Central memory CD8-positive, alpha-beta T cell (primary cell): ENCODE measurements at regions not wholly inside any gene's neighbourhood (a gene's known extent, or its start where the extent isn't known, plus 50 kb on each side); places are given as distances from the start of the nearest gene placed in this dataset.
"Not testable (repeated sequence)": the region's sequence is repeated elsewhere in the genome, so short reads cannot be mapped to it uniquely, and the experiment has no call there.

Experiments used
- ATAC-seq: fragments of 150-1000 bp; cut with Tn5 transposase; replicated peaks from 2 replicates; pipeline ENCODE4 v1.10.0; 2022; ENCODE audit warnings: mild to moderate bottlenecking, moderate FRiP score, moderate number of reproducible peaks; ENCODE audit not compliant: poor library complexity, severe bottlenecking; ENCODE audit errors: extremely low read depth
- DNase-seq, 2 donors: peaks; one replicate each; pipeline ENCODE4 v3.0.0; 2021; ENCODE audit warnings: low spot score in 2 of 2
- H3K27ac Mint-ChIP-seq: one replicate; pipeline ENCODE4 v1.8.0; 2022; ENCODE audit warnings: low read depth, mild to moderate bottlenecking, moderate library complexity, mixed read lengths
- H3K27me3 Mint-ChIP-seq: one replicate; pipeline ENCODE4 v1.8.0; 2022; ENCODE audit warnings: mixed read lengths
- H3K36me3 Mint-ChIP-seq: one replicate; pipeline ENCODE4 v1.8.0; 2022; ENCODE audit warnings: mild to moderate bottlenecking, moderate library complexity, mixed read lengths; ENCODE audit not compliant: insufficient read depth
- H3K4me1 Mint-ChIP-seq: one replicate; pipeline ENCODE4 v1.8.0; 2022; ENCODE audit warnings: mixed read lengths
- H3K4me3 Mint-ChIP-seq: one replicate; pipeline ENCODE4 v1.8.0; 2022; ENCODE audit warnings: mild to moderate bottlenecking, moderate library complexity, mixed read lengths
- H3K9me3 Mint-ChIP-seq: one replicate; pipeline ENCODE4 v1.8.0; 2022; ENCODE audit warnings: mixed read lengths

DNA sequence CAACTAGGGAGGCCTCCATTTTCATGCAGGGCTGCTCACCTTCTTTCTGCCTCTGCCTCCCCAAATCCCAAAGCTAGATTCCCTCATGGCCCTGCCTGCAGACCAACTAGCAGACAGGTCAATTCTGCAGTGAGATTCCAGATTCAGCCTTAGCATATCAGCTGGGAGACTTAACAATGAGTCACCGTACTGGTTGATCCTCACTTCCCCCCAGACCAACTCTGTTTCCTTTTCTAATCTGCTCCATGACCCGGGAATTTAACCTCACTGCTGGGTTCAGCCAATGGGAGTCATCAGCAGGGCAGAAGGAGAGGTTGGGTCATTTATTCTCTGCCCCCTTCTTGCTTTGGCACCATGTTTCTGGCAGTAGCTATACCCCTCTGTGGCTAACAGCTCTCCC is 140.6 kb upstream of the GRIK3 start:
- Mint-ChIP-seq H3K27me3 (peaks cover 62% of the 10 kb centered on the region), H3K4me3 (no peak overlapping the region), H3K36me3 (no peaks in the 10 kb centered on the region), H3K27ac (no peak overlapping the region), H3K4me1 (no peaks in the 10 kb centered on the region), H3K9me3 (no peaks in the 10 kb centered on the region)
- DNase-seq (no peak), ATAC-seq (no peak)

DNA sequence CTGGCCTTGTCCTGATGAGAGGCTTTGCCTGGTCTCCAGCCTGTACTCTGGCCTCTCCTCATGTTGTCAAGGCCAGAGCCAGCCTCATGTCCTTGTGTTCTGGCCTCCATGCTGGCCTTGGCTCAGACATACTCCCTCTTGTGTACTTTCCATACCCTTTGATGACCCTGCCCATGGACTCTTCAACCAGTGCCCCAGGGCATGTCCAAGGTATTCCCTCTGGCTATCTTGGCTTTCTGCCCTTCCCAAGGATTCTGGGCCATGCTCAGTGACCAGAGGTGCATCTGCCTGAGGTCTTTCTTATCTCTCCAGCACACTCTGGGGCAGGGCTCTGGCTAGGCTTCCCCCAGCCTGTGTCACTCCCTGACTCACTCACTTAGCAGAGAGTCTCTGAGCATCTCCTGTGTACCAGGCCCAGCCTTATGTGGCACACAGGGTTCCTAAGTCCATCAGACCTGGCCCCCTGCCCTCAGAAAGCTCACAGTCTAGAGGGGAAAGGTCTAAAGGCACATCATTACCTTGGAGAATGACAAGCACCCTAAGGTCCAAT is 141.4 kb upstream of the GRIK3 start:
- Mint-ChIP-seq H3K27ac (no peak overlapping the region), H3K9me3 (no peaks in the 10 kb centered on the region), H3K4me1 (no peaks in the 10 kb centered on the region), H3K4me3 (no peak overlapping the region), H3K36me3 (no peaks in the 10 kb centered on the region), H3K27me3 (peaks cover 63% of the 10 kb centered on the region)
- ATAC-seq = no peak
- no peak for DNase-seq

DNA sequence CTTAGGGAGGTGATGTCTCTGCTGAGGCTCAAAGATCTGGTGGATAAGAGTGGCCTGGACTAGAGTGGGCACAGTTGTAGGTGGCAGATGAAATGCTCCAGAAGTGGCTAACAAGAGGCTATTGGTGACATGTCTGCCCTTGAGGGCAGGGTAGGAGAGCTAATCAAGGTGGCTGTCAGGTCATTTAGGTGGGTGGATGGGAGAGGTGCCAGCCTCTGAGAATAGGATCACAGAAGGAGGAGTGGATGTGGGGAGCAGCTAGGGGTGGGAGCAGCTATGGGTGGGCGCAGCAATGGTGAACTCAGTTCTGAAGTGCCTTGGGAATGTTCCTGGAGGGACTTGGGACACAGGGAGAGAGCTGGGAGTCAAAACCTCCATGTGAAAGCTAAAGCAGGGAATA is 142.0 kb upstream of the GRIK3 start:
- peaks cover 68% of the 10 kb centered on the region for H3K27me3 Mint-ChIP-seq

DNA sequence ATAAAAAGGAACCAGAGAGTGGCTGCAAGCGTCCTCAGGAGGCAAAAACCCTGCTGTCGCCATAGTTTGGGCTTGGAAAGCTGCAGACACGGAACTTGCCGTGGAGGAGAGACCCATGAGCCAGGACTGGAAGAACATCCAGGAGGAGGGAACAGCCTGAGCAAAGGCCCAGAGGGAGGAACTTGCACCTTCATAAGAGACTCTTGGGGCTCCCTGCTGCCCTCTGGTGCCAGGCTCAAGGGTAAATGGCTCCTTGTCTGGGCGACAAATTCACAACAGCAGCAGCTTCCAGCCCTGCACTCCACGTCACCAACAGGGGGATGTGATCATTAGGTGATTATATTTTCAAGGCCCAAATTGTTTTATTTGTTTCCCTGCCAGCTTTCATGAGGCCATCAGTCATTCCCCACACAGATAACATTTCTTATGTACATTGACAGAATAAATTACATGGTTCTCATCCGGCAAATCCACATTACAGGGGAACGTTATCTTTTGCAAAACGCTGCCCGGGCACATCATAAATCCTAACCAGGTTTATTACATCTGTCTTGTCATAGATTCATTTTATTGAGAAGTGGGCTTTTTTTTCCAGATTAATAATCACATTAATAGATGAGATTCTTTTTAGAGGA is 143.0 kb upstream of the GRIK3 start:
- no peak overlapping the region for H3K27ac Mint-ChIP-seq
- H3K9me3 Mint-ChIP-seq = peaks cover 1% of the 10 kb centered on the region
- DNase-seq (no peak), ATAC-seq (no peak)
- no peak overlapping the region for H3K4me3 Mint-ChIP-seq
- no peaks in the 10 kb centered on the region for H3K4me1 Mint-ChIP-seq
- H3K36me3 Mint-ChIP-seq = no peaks in the 10 kb centered on the region
- H3K27me3 Mint-ChIP-seq = peaks cover 79% of the 10 kb centered on the region

More for the DNA sequence above, 142.0 kb upstream of the GRIK3 start:
- H3K9me3 Mint-ChIP-seq = no peaks in the 10 kb centered on the region
- no peaks in the 10 kb centered on the region for H3K36me3 Mint-ChIP-seq
- ATAC-seq = no peak
- DNase-seq = no peak
- no peak overlapping the region for H3K27ac Mint-ChIP-seq
- H3K4me3 Mint-ChIP-seq = no peak overlapping the region
- no peaks in the 10 kb centered on the region for H3K4me1 Mint-ChIP-seq

DNA sequence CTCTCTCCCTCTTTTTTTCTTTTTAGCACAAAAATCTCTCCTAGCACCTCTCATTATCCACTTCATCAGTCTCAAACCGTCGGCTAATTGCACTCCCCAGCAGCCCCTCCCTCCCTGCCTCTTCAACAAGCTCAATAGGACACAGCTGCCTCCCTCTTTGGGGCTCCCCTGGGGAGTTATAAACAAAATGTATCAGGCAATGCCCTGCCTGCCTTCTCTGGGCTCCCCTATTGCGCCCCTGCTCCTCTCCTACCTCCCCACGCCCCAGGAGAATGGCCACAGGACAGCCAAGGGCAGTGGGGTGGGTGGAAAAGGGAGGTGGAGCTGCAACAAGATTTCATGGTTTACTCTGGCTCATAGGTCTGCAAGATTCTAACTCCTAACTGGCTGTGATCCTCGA is 147.1 kb upstream of the GRIK3 start:
- no peak for DNase-seq
- Mint-ChIP-seq H3K4me1 (no peaks in the 10 kb centered on the region), H3K27ac (no peak overlapping the region), H3K9me3 (peaks cover 6% of the 10 kb centered on the region), H3K27me3 (peaks cover 63% of the 10 kb centered on the region), H3K36me3 (no peaks in the 10 kb centered on the region), H3K4me3 (no peak overlapping the region)
- ATAC-seq = no peak

DNA sequence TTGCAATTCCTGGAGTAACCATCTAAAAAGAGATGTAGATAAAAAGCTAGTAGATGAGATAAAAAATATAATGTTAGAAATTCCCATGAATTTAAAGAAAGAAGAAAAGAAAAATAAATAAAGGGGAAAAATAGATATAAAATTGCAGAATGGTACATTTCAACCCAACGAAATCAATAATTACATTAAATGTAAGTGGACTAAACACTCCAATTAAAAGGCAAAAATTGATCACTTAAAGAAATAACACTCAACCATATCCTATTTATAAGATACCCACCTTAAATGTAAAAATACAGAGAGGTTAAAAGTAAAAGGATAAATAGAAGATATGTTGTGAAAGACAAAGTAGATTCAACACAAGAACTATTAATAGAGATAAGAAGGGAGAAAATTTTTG is 150.5 kb upstream of the GRIK3 start:
- Mint-ChIP-seq H3K27ac (no peak overlapping the region), H3K9me3 (peaks cover 6% of the 10 kb centered on the region), H3K4me3 (no peak overlapping the region), H3K27me3 (peaks cover 62% of the 10 kb centered on the region), H3K4me1 (no peaks in the 10 kb centered on the region), H3K36me3 (no peaks in the 10 kb centered on the region)
- no peak for ATAC-seq
- DNase-seq = no peak

DNA sequence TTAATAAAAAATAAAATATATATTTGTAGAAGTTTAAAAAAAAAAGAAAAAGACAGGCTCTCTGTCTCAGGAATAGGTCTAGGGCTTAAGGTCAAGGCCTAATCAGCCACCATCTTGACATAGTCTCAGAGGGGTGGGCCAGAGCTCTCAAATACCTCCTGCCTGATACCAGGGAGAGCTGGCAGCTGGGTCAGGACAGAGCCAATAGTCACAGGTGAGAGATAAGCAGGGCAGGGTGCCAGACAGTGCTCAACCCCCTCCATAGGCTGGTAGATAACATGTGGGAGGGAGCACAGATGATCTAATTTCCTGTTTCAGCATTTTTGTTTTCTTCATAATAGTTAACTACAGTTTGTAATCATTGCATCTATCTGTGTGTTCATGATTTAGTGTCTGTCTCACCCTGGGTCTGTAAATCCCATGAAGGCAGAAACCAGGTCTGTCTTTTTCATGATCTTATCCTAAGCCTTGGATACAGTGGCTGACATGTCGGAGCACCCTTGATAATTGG is 152.0 kb upstream of the GRIK3 start:
- Mint-ChIP-seq H3K27ac (no peak overlapping the region), H3K27me3 (peaks cover 62% of the 10 kb centered on the region), H3K4me3 (no peak overlapping the region), H3K4me1 (no peaks in the 10 kb centered on the region), H3K36me3 (no peaks in the 10 kb centered on the region), H3K9me3 (peaks cover 6% of the 10 kb centered on the region)
- DNase-seq (no peak), ATAC-seq (no peak)

DNA sequence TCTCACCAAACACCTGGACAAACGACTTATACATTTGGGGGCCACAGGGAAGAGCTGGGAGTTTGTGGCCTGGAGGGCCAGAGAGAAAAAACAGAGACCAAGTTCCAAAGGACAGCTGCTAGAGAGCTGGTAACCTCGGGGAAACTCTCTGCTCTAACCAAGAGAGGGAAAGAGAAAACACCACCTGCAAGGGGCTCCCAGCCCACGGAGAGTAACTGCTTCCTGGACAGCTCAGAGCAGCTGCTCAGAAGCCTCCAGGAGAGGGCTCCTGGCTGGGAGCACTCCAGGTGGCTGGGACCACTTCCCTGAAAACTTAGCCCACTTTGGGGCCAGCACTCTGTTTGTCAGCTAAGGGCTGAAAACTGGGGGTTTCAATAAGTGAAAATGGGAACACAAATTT is 154.8 kb upstream of the GRIK3 start:
- DNase-seq (no peak), ATAC-seq (no peak)
- peaks cover 52% of the 10 kb centered on the region for H3K27me3 Mint-ChIP-seq
- no peaks in the 10 kb centered on the region for H3K4me1 Mint-ChIP-seq
- no peak overlapping the region for H3K27ac Mint-ChIP-seq
- no peak overlapping the region for H3K4me3 Mint-ChIP-seq
- H3K9me3 Mint-ChIP-seq = no peaks in the 10 kb centered on the region
- H3K36me3 Mint-ChIP-seq = no peaks in the 10 kb centered on the region

DNA sequence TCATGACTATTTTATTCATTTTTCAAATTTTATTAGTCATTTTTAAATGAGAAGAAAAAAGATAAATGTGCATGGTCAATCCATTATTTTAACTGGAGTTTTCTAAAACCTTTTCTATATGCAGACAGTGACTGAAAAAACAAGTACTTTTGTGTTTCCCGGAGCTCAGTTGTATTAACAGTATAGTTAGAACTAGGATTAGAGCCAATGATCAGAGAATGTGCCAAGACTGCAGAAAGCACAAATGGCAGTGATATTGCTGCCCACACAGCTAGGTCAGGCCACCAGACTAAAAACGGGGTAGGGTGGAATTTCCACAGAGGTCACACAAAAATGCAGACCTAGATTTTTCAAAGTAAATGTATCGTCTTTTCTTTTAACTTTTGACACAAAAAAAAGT is 163.1 kb upstream of the GRIK3 start:
- H3K27me3 Mint-ChIP-seq = peaks cover 78% of the 10 kb centered on the region
- H3K4me3 Mint-ChIP-seq = no peak overlapping the region
- no peaks in the 10 kb centered on the region for H3K9me3 Mint-ChIP-seq
- no peaks in the 10 kb centered on the region for H3K4me1 Mint-ChIP-seq
- no peak overlapping the region for H3K27ac Mint-ChIP-seq
- H3K36me3 Mint-ChIP-seq = no peaks in the 10 kb centered on the region
- DNase-seq = no peak
- ATAC-seq = no peak

DNA sequence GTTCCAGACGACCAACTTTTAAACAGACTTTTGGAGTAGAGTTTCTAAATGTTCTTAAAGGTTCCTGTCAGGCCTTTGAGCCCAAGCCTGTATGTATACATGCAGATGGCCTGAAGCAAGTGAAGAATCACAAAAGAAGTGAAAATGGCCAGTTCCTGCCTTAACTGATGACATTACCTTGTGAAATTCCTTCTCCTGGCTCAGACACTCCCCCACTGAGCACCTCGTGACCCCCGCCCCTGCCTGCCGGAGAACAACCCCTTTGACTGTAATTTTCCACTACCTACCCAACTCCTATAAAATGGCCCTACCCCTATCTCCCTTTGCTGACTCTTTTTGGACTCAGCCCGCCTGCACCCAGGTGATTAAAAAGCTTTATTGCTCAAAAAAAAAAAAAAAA is 180.0 kb upstream of the GRIK3 start:
- not testable (repeated sequence) for DNase-seq, H3K4me1 Mint-ChIP-seq, H3K4me3 Mint-ChIP-seq, ATAC-seq, H3K27ac Mint-ChIP-seq, H3K36me3 Mint-ChIP-seq, H3K9me3 Mint-ChIP-seq
- peaks cover 35% of the 10 kb centered on the region for H3K27me3 Mint-ChIP-seq

DNA sequence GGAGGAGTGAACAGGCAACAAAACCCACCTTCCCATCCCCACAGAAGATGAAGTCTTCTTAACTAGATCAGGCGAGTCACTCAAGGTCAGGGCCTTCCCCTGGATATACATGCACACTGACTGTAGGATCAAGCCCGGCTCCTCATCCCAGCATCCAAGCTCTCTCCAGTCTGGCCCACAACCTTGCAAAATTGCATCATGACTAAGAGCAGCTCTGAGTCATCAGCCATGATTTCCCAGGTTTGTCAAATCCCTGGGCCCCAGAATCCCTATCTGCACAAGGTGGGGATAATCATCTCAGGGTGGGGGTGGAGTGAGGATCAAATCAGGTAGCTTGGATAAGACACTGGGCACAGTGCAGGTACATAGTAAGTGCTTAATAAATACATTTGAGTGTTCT is 199.3 kb upstream of the GRIK3 start:
- H3K4me1 Mint-ChIP-seq = no peaks in the 10 kb centered on the region
- no peaks in the 10 kb centered on the region for H3K36me3 Mint-ChIP-seq
- H3K4me3 Mint-ChIP-seq = no peak overlapping the region
- peaks cover 63% of the 10 kb centered on the region for H3K27me3 Mint-ChIP-seq
- no peaks in the 10 kb centered on the region for H3K9me3 Mint-ChIP-seq
- DNase-seq (no peak), ATAC-seq (no peak)
- no peak overlapping the region for H3K27ac Mint-ChIP-seq

DNA sequence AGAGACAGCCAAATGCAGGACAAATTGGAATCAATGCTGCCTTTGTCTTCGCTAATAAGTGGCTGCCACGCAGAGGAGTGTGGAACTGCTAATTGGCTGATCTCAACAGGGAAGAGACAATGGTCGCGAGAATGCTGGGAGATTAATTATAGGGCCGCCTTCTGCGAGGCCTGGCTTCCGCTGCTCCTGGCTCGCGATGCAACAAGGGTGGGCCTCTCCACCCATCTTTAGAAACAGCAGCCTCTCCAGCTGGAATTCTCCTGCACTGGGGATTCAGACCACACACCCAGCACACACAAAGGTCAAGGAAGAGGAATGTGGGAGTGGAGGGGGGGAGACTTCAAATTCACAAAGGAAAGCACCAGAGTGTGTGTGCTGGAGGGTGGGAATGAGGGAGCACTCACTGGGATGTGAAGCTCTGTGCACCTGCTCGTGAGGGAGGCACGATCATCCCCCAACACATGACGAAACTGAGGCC is 200.7 kb upstream of the GRIK3 start:
- no peaks in the 10 kb centered on the region for H3K4me1 Mint-ChIP-seq
- DNase-seq = no peak
- H3K9me3 Mint-ChIP-seq = no peaks in the 10 kb centered on the region
- H3K4me3 Mint-ChIP-seq = no peak overlapping the region
- H3K36me3 Mint-ChIP-seq = no peaks in the 10 kb centered on the region
- no peak overlapping the region for H3K27ac Mint-ChIP-seq
- no peak for ATAC-seq
- H3K27me3 Mint-ChIP-seq = peaks cover 67% of the 10 kb centered on the region

DNA sequence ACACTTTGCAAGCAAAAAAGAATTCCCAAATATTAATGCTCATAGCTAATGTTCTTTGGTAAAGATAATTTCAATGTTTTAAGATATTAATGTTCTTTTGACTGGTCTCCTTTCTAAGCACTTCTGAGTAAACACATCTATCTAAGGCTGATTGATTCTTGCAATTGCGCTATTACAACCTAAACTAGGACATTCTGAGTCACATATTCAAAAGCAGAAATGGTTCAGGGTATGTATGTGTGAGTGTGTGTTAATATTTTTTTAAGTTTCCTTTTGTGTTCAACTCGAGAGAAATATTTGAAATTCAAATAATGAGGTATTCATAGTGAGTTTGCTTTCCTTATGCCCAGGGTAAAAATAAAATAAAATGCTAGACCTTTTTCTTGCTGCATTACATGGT is 203.6 kb upstream of the GRIK3 start:
- no peak overlapping the region for H3K4me3 Mint-ChIP-seq
- DNase-seq (no peak), ATAC-seq (no peak)
- no peaks in the 10 kb centered on the region for H3K36me3 Mint-ChIP-seq
- no peaks in the 10 kb centered on the region for H3K9me3 Mint-ChIP-seq
- H3K4me1 Mint-ChIP-seq = no peaks in the 10 kb centered on the region
- H3K27me3 Mint-ChIP-seq = peaks cover 66% of the 10 kb centered on the region
- H3K27ac Mint-ChIP-seq = no peak overlapping the region
